NCI-H345 treated with DMSO at 0.1 percent for 48 hours (cell line): ENCODE measurements at regions not wholly inside any gene's neighbourhood (a gene's known extent, or its start where the extent isn't known, plus 50 kb on each side); places are given as distances from the start of the nearest gene placed in this dataset.

ENCODE experiments used
- DNase-seq: peaks from one replicate; lab custom pipeline; 2025; ENCODE audit not compliant: unreplicated experiment; lab: John Stamatoyannopoulos, UW

DNA sequence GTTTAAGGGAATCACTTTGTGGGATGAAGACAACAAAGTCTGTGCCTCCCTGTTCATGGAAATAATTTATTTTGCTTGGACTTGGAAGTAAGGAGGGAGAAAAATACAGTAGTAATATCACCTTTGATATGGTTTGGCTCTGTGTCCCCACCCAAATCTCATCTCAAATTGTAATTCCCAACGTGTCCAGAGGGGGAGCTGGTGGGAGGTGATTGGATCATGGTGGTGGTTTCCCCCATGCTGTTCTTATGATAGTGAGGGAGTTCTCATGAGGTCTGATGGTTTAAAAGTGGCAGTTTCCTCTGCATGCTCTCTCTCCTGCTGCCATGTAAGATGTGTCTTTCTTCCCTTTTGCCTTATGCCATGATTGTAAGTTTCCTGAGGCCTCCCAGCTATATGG lies 460.7 kb downstream of the NOVA1 start:
- no peak for DNase-seq

DNA sequence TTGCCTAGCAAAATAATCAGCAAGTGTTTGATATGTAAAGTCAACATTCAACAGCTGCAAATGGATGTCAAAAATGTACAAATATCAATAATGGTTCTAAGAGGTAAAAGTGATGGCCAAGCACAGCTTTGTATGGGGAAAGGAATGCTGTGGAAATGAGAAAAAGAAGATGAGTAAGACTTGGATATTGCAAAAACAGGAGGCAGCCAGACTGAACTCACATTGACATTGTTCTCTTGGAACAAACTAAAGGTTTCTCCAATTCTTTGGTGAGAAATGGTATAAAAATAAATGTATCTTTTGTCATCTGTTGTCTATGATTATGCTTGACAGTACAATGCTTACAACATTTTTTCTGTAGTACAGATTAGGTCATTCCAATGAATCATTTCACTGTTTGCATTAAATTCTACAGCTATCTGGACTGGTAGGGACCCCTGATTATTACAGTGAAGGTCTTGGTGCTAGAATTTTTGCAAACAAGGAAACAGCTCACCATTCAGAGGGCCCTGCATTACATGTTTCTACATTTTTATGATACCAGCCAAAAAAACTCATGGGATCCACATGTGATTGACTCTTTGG lies 465.7 kb downstream of the NOVA1 start:
- DNase-seq: no peak

DNA sequence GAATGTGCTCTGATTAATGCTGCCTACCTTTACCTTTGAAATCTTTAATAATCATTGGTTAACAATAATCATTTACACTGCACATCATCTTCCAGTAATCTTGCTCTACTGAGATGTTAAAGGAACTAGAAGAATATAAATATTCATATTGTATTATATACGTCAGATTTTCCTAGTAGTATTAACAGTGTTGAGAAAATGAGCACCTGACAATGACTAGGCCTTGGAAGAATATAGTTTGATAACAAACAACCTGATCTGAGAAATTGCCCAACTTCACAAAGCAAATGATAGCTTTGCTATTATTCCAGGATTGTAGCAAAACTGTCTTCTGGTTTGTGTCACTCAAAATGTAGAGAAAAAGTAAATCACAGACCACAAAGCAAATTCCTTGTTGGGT lies 467.1 kb downstream of the NOVA1 start:
- DNase-seq: no peak

DNA sequence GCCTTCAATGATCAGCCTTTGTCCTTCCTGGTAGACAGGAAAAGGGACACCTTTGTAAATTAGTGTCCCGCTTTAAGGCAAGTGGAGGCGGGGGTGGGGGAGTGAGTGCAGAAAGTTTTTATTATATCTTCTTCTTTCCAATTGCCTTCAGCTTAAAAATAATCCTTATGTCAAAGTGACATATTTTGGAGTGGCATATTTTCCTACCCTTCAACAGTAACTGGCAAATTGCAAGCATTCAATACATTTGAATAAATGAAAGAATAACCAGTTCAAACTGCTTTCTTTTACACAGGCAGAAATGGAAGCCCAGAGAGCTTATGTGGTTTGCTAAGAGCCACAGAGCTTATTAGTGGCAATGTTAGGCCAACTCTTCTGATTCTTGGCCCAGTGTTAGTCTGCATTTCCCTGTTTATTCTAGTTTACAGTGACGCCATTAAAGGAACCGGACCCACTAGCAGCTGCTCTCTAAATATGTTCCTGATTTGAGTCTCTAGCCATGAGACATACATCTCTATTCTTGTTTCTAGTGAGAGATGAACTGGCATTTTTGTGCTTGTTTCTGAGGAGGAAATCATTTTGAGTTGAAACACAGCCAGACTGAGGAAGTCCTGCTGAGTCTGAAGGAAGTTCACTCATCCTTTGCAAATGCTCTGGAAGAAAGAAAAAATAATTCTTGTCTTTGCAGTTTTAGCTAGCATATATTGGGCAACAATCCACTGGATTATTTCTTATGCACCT lies 468.7 kb downstream of the NOVA1 start:
- no peak for DNase-seq

DNA sequence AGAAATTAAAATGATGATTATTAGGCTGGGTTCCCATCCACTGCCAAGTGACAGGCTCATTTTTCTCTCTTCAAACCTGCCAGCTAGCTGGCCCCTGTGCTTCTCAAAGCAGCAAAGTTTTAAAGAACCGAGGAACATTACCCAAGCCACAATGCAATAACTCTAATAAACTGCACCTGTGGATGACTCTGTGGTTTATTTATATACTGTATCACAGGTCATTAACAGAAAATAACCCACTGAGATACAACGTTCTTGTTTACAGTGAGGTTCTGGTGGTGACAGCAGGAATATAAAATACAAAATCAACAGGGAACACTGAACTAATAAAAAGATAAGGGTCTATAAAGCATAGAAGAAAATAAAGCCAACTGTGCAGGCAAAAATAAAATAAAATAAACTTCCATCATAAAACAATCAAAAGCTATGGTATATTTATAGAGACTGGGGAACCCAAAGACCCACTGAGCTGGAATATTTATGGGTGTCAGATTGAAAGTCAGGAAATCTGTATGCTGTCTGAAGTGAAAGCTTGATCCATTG lies 472.9 kb downstream of the NOVA1 start:
- peak; percentile 10 for DNase-seq

DNA sequence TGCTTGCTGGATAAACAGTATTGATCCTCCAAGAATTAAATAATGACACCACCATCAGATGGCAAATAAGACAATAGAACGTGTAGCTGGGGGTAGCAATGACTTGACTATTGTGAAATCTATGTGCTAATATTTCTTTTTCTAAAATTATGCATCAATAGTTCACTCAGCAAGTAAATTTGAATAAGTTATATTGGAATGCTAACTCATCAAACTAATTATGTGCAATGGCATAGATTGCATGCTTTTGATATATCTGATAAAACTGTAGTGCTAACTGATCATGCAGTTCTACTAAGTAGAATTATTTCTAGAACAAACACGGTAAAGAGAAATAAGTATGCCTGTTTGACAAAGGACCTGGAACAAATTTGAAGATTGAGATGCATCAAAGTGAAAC lies 474.4 kb downstream of the NOVA1 start:
- no peak for DNase-seq

DNA sequence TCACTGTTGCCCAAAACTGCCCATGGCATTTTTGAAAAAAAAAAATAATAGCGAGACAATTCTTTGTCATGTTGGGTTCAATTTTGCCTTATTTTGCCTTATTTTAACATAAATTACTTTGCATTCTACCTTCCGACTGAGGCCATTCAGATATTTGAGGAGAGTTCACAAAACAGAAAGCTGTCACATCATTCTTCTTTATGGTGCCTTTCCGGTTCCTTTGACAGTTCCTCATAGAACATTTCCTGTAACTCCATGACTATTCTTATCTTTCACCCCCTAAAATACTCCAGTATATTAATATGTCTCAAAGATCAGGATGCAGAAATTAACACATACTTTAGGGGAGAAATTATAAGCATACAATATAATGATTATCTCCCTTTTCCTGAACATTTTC lies 476.7 kb downstream of the NOVA1 start:
- DNase-seq: no peak

DNA sequence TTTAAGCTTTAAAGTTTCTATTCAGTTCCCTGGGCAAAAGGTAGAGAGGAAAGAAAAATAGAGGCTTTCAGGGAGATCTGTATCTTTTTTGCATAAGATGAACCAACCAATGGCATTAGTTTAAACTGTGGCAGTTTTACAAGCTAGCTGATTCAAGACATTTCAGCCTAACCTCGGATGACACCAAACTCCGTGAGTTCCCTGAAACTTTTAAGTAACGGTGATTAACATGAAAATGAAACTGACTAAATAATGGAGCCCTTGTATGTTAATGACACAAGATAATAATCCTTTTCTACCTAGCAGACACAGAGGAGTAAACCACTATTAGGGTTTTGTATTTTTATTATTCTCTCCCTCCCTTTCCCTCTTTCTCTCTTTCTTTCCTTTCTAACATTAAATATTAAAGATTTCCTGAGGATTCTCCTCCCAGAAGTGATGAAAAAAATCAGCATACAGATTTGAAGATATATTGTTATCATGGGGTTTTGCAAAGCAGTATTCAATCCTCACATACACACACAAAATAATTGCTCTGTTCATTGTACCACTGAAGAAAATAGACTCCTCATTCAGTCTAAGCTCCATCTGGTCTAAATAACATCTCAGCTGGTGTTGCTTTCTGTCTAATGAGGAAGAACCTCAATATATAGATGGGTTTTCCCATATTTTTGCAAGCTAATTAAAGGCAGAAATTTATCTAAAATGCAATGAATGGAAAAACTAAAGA lies 483.8 kb downstream of the NOVA1 start:
- DNase-seq: no peak

DNA sequence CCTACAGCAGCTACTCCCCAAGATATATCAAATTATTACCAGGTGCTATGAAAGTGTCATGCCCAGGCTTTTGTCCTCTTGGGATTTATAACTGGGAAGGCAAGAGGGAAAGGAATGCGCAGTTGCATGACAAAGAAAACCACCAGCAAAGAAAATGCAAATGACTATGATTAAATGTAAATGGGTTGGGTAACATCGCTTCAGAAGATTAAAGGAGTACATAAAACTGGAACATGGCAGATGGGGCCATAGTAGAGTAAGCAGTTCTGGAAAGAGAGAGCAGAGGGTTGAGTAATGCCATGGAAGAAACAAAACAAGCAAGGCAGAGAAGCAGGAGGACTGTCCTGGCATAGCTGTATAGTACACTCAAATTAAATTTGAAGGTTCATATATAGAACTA lies 493.1 kb downstream of the NOVA1 start:
- no peak for DNase-seq

DNA sequence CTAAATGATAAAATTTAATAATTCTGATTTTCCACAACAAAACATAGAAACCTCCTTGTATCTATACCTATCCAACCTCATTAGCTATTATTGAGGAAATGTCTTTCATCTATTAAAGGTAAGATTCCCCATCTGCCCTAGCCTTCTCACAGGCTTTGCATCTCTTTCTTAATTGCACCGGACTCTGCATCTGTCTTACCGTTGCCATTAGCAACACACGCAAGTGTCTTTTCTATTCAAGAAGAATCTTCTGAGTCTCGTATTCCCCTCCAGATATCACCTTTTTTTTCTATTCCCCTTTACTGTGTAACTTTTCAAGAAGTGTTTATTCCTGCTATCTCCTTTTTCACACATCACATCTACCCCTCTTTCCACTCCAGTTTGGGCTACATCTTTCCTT lies 500.0 kb downstream of the NOVA1 start:
- DNase-seq: no peak

DNA sequence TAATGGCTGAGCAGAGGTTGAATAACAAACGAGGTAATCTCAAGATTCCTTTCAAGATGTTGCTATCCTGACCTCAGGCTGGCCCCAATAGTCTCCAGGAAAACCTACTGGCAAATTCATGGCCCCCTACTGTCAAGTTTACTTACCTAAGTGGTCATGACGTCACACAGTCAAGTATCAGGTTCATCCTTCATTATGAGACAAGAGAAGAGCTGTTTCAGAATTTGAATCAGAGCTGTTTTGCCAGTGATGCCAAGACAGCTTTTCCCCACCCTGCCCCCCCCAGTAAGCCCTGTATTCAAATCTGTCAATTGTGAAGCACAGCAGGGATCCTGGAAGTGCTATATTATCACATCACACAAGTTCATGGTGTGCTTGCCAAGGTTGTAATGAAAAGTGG lies 509.6 kb downstream of the NOVA1 start:
- no peak for DNase-seq

DNA sequence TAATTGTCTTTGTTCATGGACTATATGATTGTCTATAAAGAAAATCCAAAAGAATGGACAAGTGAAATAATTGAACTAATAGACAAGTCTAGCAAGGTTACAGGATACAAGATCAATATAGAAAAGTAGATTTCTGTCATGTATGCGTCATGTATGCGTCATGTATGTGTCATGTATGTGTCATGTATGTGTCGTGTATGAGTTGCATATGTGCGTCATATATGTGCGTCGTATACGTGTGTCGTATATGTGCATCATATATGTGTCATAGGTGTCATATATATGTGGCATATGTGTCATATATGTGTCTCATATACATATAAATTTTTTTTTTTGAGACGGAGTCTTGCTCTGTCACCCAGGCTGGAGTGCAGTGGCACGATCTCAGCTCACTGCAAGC lies 516.8 kb downstream of the NOVA1 start:
- DNase-seq: no peak

DNA sequence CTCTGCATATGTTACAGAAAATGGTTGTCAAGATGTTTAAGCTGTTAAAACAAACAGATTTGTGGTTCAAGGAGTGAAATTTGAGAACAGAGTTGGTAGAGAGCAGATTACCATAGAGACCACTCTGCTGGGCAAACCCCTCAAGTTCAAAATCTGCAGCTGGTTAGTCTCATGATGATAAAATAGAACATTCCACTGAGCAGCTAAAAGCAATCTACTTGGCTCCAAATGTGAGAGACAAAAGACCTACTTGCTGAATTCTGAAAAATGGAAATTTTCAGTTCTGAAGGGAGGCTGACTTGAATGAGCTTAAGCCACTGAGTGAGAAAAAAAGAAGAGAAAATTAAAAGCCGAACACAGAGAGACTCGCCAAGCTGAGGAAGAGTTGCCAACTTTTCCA lies 519.3 kb downstream of the NOVA1 start:
- peak; percentile 14 for DNase-seq

DNA sequence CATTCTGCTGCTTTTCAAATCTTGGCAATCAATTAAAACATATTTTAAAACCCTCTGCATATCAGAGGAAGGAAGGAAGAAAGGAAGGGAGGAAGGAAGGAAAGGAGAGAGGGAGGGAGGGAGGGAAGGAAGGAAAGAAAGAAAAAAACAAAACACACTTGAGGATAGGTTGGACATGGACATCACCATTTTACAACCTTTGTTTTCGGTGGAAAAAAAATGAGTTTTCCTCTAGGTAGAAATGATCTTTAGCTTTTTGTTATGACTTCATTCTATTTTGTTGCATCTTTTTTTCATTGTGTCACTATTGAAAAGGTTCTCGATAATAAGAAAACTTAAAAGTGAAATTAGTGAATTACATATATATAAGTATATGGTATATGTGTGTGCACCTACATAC lies 522.9 kb downstream of the NOVA1 start:
- no peak for DNase-seq

DNA sequence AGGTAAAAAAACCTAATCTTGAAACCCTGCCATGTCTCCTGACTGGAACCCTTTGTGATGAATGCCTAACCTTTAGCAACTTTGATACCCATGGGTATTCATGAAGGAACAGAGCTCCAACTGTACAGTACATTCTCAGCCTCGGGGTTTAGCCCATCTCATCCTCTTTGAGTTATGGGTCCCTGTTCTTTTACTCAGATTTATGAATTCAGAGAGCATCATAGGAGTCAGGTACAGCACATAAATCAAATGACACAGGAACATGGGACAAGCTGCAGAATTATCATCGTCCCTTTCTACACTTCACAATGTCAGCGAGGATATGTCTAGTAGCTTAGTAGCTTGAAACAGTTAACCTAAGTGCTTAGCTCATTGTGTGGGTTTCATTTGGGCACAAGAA lies 527.4 kb downstream of the NOVA1 start:
- DNase-seq: no peak

DNA sequence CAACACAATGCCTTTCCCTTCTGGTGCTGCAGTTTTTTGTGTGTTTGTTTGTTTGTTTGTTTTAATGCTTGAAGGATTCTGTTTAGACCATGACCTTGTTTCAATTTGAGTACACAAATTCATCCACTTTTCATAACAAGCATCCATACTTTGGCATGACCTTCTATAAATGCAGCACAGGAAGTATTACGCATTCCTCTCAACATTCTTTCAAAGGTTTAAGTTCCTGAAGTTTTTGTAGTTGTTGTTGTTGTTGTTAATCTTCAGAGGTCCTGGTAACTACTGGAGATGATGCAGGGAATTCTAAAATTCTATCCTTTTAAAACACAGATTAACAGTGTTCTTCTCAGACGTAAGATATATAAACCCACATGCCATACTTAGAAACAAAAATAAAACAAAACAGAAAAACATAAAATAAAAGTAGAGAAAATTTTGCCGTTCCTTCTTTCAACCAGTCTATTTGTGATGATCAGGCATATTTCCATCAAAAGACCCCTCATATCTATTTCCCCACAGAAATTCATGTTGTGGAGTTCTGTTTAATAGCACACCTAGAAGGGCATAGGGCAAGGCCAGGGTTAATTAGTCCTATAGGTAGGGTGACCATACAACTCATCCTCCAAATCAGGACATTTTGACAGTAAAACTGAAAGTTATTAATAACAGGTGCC lies 529.9 kb downstream of the NOVA1 start:
- no peak for DNase-seq

DNA sequence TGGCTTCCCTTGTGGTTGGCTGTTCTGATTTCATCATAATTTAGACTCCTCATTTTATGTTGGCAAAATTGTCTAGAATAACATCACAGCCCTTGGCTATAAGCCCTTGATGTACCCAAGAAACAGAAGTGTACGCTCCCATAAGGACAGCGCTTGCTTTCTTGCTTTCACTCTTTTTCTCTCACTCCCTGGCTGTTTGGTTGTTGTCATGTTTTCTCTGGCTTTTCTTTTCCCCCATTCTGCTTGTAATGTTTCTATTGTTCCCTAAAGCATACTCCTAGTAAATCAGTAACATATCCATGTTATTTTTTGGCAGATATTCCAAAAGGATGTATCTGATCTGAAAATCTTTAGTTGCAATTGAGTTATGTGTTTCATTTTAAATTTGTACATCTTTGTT lies 530.5 kb downstream of the NOVA1 start:
- DNase-seq: no peak

DNA sequence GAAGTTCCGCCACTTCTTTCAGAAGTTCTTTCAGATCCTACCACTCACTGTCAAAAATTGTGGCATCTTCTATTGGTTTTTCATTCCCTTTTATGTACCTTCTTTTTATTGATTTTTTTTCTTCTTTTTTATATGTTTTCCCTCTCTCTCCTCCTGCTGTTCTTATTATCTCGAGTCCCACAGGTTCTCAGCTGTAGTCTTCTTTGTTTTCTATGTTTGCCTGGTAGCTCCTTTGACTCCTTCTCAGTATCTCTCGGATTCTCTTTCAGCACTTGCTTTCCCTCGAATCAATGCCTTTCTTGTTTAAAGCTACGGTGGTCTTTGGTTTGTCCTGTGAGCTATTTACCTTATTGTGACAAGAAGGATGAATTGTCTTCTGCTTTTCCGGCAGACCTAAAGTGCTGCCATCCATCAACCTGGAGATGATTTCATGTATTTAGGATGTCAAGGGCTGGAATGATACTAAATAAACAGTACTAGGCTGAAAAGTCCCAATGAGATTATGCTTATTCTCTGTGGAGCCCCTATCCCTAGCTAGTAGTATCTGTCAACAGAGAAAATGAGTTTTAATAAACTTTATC lies 541.7 kb downstream of the NOVA1 start:
- DNase-seq: no peak

DNA sequence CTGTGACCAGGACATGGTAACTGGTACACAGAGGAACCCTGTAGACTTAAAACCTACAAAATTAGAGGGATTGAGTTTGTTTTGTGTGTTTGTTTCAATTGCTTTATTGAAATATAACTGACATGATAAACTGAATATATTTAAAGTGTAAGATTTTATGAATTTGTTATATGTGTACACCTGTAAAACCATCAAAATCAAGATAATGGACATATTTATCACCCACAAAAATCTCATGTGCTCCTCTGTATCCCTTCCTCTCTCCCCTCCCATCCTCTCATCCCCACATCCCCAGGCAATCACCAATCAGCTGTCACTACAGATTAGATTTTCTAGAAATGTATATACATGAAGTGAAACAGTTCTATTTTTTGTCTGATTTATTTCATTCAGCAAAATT lies 565.5 kb downstream of the NOVA1 start:
- no peak for DNase-seq

DNA sequence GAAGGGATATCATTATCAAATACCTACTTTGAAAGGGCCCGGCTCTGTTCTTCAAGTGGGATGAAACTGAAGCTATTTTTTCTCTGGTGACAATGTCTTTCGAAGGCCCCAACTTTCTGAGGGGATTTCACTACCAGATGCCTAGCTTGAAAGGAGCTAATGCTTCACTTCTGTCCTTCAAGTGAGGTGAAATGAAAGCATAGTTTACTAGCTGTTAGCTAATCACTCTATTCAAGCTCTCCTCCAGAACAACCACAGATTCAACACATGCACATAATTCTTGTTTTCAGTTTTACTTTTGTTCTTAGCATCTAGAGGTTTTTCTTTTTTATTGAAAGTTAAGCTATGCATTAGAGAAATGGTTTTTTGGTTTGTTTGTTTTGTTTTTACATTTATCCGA lies 571.4 kb downstream of the NOVA1 start:
- no peak for DNase-seq

DNA sequence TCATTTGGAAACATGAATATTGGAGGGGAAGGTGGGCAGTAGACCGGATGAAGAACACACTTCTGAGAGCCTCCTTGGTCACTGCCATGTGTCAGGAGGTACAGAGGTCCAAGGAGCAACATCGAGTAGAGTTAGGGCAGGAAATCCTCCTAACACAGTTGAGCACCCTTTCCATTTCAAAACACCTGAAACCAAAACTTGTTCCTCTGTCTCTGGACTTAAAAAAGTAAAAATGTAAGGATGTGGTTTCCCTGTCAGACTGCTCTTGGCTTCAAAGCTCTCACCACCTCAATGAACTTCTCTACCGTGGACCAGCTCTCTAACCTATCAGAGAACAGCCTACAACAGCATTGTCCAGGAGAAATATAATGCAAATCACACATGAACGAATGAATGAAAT lies 573.9 kb downstream of the NOVA1 start:
- no peak for DNase-seq
